ENCODE measurements at regions not wholly inside any gene's neighbourhood (a gene's known extent, or its start where the extent isn't known, plus 50 kb on each side); places are given as distances from the start of the nearest gene placed in this dataset.

GRCh38 chr20:11277170-11277569, 603.4 kb upstream of the JAG1 start:
- no peak for TF ChIP-seq GLIS3 (CRISPR knock-in tag; IDR thresholded peaks at IDR 0.05)
- no peak for TF ChIP-seq ISL1 (CRISPR knock-in tag; IDR thresholded peaks at IDR 0.05)
- no peak for TF ChIP-seq ZNF8 (CRISPR knock-in tag; IDR thresholded peaks at IDR 0.05)
- TF ChIP-seq ZNF565 (CRISPR knock-in tag; conservative IDR thresholded peaks at IDR 0.05; ENCODE audit: low read depth): no peak
- no peak for TF ChIP-seq PATZ1 (CRISPR knock-in tag; IDR thresholded peaks at IDR 0.05; ENCODE audit: borderline replicate concordance)
- TF ChIP-seq BACH2 (CRISPR knock-in tag; IDR thresholded peaks at IDR 0.05; ENCODE audit: borderline replicate concordance): no peak
- TF ChIP-seq TSHZ2 (CRISPR knock-in tag; IDR thresholded peaks at IDR 0.05): no peak
- no peak for TF ChIP-seq TCF4 (CRISPR knock-in tag; IDR thresholded peaks at IDR 0.05; ENCODE audit: borderline replicate concordance)
- no peak for TF ChIP-seq CREB5 (CRISPR knock-in tag; IDR thresholded peaks at IDR 0.05; ENCODE audit: low read depth)
- TF ChIP-seq TOX (CRISPR knock-in tag; IDR thresholded peaks at IDR 0.05; ENCODE audit: borderline replicate concordance): no peak
- no peak for TF ChIP-seq ESRRG (CRISPR knock-in tag; IDR thresholded peaks at IDR 0.05)
- TF ChIP-seq ZC3H10 (CRISPR knock-in tag; IDR thresholded peaks at IDR 0.05): no peak
- TF ChIP-seq ZNF70 (CRISPR knock-in tag; IDR thresholded peaks at IDR 0.05): no peak
- no peak for TF ChIP-seq PPARA (CRISPR knock-in tag; IDR thresholded peaks at IDR 0.05; ENCODE audit: borderline replicate concordance)
- TF ChIP-seq ZFP3 (CRISPR knock-in tag; IDR thresholded peaks at IDR 0.05): no peak
- no peak for TF ChIP-seq CSDC2 (CRISPR knock-in tag; IDR thresholded peaks at IDR 0.05)
- TF ChIP-seq ZFP30 (CRISPR knock-in tag; IDR thresholded peaks at IDR 0.05): no peak
- TF ChIP-seq RARB (CRISPR knock-in tag; IDR thresholded peaks at IDR 0.05): no peak
- no peak for TF ChIP-seq POU6F1 (CRISPR knock-in tag; IDR thresholded peaks at IDR 0.05; ENCODE audit: borderline replicate concordance, low read depth)
- no peak for TF ChIP-seq OSR1 (CRISPR knock-in tag; IDR thresholded peaks at IDR 0.05)
- ATAC-seq: no peak

- no peak for TF ChIP-seq SNAI2 (CRISPR knock-in tag; IDR thresholded peaks at IDR 0.05)
- TF ChIP-seq TOX (CRISPR knock-in tag; IDR thresholded peaks at IDR 0.05; ENCODE audit: borderline replicate concordance): no peak
- TF ChIP-seq ZNF8 (CRISPR knock-in tag; IDR thresholded peaks at IDR 0.05): no peak
- no peak for TF ChIP-seq ISL1 (CRISPR knock-in tag; IDR thresholded peaks at IDR 0.05)
- no peak for TF ChIP-seq ZFP30 (CRISPR knock-in tag; IDR thresholded peaks at IDR 0.05)
- no peak for TF ChIP-seq TSHZ2 (CRISPR knock-in tag; IDR thresholded peaks at IDR 0.05)
- no peak for ATAC-seq
Measured at GRCh38 chr20:11277858-11278257, 604.1 kb upstream of the JAG1 start.

GRCh38 chr20:11278461-11278860, 604.7 kb upstream of the JAG1 start:
- ATAC-seq: no peak
- TF ChIP-seq ZNF565 (CRISPR knock-in tag; conservative IDR thresholded peaks at IDR 0.05; ENCODE audit: low read depth) (no peak), TSHZ2 (CRISPR knock-in tag; IDR thresholded peaks at IDR 0.05) (no peak)
